ENCODE measurements at regions not wholly inside any gene's neighbourhood (a gene's known extent, or its start where the extent isn't known, plus 50 kb on each side); places are given as distances from the start of the nearest gene placed in this dataset.

GRCh38 chr2:105631011-105631410 is 113.7 kb upstream of the NCK2 start:
- Histone ChIP-seq H3K4me3 (no peak overlapping the region), H3K27ac (no peak overlapping the region), H3K9me3 (ENCODE audit: low read depth) (no peaks in the 10 kb centered on the region), H3K36me3 (no peaks in the 10 kb centered on the region), H3K27me3 (no peaks in the 10 kb centered on the region), H3K4me1 (ENCODE audit: low read depth) (peaks cover 6% of the 10 kb centered on the region)
- DNase-seq (ENCODE audit: low read depth in 1 of 2, low spot score in 1 of 2): no peak
- TF ChIP-seq, protein P1, sequence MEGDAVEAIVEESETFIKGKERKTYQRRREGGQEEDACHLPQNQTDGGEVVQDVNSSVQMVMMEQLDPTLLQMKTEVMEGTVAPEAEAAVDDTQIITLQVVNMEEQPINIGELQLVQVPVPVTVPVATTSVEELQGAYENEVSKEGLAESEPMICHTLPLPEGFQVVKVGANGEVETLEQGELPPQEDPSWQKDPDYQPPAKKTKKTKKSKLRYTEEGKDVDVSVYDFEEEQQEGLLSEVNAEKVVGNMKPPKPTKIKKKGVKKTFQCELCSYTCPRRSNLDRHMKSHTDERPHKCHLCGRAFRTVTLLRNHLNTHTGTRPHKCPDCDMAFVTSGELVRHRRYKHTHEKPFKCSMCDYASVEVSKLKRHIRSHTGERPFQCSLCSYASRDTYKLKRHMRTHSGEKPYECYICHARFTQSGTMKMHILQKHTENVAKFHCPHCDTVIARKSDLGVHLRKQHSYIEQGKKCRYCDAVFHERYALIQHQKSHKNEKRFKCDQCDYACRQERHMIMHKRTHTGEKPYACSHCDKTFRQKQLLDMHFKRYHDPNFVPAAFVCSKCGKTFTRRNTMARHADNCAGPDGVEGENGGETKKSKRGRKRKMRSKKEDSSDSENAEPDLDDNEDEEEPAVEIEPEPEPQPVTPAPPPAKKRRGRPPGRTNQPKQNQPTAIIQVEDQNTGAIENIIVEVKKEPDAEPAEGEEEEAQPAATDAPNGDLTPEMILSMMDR (IDR thresholded peaks at IDR 0.05; ENCODE audit: low read depth, low read length): no peak

DNA sequence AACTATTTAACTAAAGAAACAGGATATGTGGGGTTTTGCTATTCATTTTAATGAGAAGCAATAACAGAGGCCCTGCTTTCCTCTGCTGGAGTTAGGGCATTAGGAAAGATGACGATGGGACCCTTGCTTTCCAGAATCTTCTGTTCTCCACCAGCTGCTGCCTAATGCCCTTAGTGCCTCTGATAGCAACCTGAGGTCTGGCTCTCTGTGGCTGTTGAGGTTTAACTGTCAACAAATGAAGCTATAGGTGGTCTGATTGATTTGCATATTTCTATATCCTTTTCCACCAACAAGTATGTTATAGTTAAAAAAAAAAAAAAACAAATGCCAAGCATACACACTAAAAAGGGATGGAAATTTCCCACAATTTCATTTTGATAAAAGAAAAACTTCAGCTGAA is 115.1 kb upstream of the NCK2 start:
- H3K4me3 ChIP-seq: no peak overlapping the region
- H3K27me3 ChIP-seq: no peaks in the 10 kb centered on the region
- TF ChIP-seq, protein P1 (IDR thresholded peaks at IDR 0.05; ENCODE audit: low read depth, low read length): no peak
- no peak for DNase-seq (ENCODE audit: low read depth in 1 of 2, low spot score in 1 of 2)
- H3K9me3 ChIP-seq (ENCODE audit: low read depth): no peaks in the 10 kb centered on the region
- no peaks in the 10 kb centered on the region for H3K36me3 ChIP-seq
- H3K4me1 ChIP-seq (ENCODE audit: low read depth): peaks cover 6% of the 10 kb centered on the region
- no peak overlapping the region for H3K27ac ChIP-seq

DNA sequence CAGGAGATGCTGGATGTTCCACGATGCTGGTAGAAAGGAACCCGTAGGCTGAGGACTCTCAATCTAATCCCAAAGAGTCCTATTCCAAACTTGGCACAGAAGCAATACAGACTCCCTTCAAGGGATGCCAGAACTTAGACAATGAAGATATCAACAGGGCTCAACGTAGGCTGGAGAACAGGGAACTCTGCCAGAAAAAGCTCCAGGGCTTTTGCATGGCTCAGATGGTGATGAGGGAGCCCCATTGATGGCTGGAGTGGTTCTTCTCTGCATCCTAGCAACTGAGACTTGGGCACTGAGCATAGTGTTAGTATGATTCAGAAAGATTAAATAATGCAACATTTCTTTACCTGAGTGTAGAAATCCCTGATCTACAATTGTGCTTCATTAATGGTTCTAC is 117.2 kb upstream of the NCK2 start:
- Histone ChIP-seq H3K27ac (no peak overlapping the region), H3K4me3 (no peak overlapping the region), H3K4me1 (ENCODE audit: low read depth) (no peaks in the 10 kb centered on the region), H3K36me3 (no peaks in the 10 kb centered on the region), H3K27me3 (no peaks in the 10 kb centered on the region), H3K9me3 (ENCODE audit: low read depth) (no peaks in the 10 kb centered on the region)
- TF ChIP-seq, protein P1 (IDR thresholded peaks at IDR 0.05; ENCODE audit: low read depth, low read length): no peak
- peak in 1 of 2 donors; percentile 61 for DNase-seq (ENCODE audit: low read depth in 1 of 2, low spot score in 1 of 2)

DNA sequence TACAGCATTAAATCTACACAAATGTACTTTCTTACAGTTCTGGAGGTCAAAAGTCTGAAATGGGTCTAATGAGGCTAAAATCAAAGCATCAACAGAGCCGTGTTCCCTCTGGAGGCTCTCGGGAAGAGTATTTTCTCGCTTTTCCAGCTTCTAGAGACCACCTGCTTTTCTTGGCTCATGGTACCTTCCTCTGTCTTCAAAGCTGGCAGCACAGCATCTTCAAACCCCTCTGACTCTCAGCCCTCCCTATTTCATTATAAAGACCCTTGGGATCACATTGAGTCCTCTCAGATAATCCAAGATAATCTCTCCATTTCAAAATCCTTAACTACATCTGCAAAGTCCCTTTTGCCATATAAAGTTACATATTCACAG is 117.8 kb upstream of the NCK2 start:
- DNase-seq (ENCODE audit: low read depth in 1 of 2, low spot score in 1 of 2): no peak
- Histone ChIP-seq H3K36me3 (no peaks in the 10 kb centered on the region), H3K4me1 (ENCODE audit: low read depth) (no peaks in the 10 kb centered on the region), H3K27me3 (no peaks in the 10 kb centered on the region), H3K27ac (no peak overlapping the region), H3K4me3 (no peak overlapping the region), H3K9me3 (ENCODE audit: low read depth) (no peaks in the 10 kb centered on the region)
- TF ChIP-seq, protein P1 (IDR thresholded peaks at IDR 0.05; ENCODE audit: low read depth, low read length): no peak

- Histone ChIP-seq H3K36me3 (no peaks in the 10 kb centered on the region), H3K4me3 (no peak overlapping the region), H3K27ac (no peak overlapping the region), H3K4me1 (ENCODE audit: low read depth) (no peaks in the 10 kb centered on the region), H3K9me3 (ENCODE audit: low read depth) (no peaks in the 10 kb centered on the region), H3K27me3 (no peaks in the 10 kb centered on the region)
- no peak for DNase-seq (ENCODE audit: low read depth in 1 of 2, low spot score in 1 of 2)
- TF ChIP-seq, protein P1 (IDR thresholded peaks at IDR 0.05; ENCODE audit: low read depth, low read length): no peak
Measured at GRCh38 chr2:105626212-105626965, 118.3 kb upstream of the NCK2 start.

Measured in cardiac muscle cell (in vitro differentiated cells and primary cell).